ENCODE measurements at regions not wholly inside any gene's neighbourhood (a gene's known extent, or its start where the extent isn't known, plus 50 kb on each side); places are given as distances from the start of the nearest gene placed in this dataset.
"Not testable (repeated sequence)": the region's sequence is repeated elsewhere in the genome, so short reads cannot be mapped to it uniquely, and the experiment has no call there.

- H3K4me1 ChIP-seq (ENCODE audit: control insufficient read depth in 2 of 2, insufficient read depth in 2 of 2, low read length in 2 of 2); H3K4me3 ChIP-seq (ENCODE audit: low read length in 2 of 2); H3K9me3 ChIP-seq (ENCODE audit: control insufficient read depth in 2 of 2, low read length in 2 of 2); H3K9ac ChIP-seq (ENCODE audit: low read depth in 1 of 2, low read length in 2 of 2); H3K27me3 ChIP-seq (ENCODE audit: control insufficient read depth in 2 of 2, insufficient read depth in 2 of 2, low read length in 2 of 2); H3K36me3 ChIP-seq (ENCODE audit: control insufficient read depth in 2 of 2, insufficient read depth in 2 of 2, low read length in 2 of 2); H3K27ac ChIP-seq (ENCODE audit: low read depth in 2 of 2, low read length in 2 of 2): not testable (repeated sequence)
Observed at GRCh38 chr2:163893444-163893843, 157.6 kb upstream of the FIGN start.

DNA sequence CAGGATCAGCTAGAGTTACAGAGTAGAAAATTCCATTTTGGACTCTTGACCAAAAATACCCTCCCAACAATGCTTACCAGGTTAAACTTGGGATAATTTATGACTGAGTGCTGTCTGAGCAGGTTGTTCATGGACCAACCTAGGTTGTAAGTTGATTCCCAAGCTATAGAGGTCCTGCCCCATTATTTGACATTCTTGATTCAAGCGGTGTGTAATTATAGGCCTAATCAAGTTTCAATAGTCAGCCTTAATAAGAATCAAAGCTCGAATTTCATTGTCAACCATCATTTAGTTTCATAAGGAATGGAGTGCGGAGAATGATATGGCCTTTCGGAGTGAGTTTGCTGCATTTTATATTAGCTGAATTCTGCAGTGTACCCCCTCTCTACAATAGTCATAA lies 152.8 kb upstream of the FIGN start:
- Histone ChIP-seq H3K27ac (ENCODE audit: low read depth in 2 of 2, low read length in 2 of 2) (no peak overlapping the region), H3K4me3 (ENCODE audit: low read length in 2 of 2) (no peak overlapping the region), H3K27me3 (ENCODE audit: control insufficient read depth in 2 of 2, insufficient read depth in 2 of 2, low read length in 2 of 2) (no peaks in the 10 kb centered on the region), H3K9ac (ENCODE audit: low read depth in 1 of 2, low read length in 2 of 2) (no peak overlapping the region), H3K4me1 (ENCODE audit: control insufficient read depth in 2 of 2, insufficient read depth in 2 of 2, low read length in 2 of 2) (no peaks in the 10 kb centered on the region), H3K36me3 (ENCODE audit: control insufficient read depth in 2 of 2, insufficient read depth in 2 of 2, low read length in 2 of 2) (no peaks in the 10 kb centered on the region), H3K9me3 (ENCODE audit: control insufficient read depth in 2 of 2, low read length in 2 of 2) (no peaks in the 10 kb centered on the region)

DNA sequence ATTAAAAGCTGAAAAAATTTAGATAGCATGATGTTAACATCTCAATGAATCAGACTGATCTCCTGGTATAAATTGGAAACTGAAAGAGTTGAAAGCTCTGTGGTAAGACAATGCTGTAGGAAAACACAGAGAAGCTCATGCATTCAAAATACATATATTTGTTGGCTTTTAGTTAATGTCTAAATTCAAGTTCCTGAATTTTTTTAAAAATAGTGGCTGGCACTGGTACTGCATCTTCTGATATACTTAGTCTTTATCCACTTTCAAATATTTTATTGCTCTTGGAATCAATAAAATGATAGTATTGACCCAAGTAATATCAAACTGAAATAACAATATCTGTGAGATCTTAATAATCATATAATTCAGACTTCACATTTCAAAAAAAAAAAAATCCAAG lies 151.4 kb upstream of the FIGN start:
- Histone ChIP-seq H3K27ac (ENCODE audit: low read depth in 2 of 2, low read length in 2 of 2) (no peak overlapping the region), H3K4me1 (ENCODE audit: control insufficient read depth in 2 of 2, insufficient read depth in 2 of 2, low read length in 2 of 2) (no peaks in the 10 kb centered on the region), H3K36me3 (ENCODE audit: control insufficient read depth in 2 of 2, insufficient read depth in 2 of 2, low read length in 2 of 2) (no peaks in the 10 kb centered on the region), H3K9me3 (ENCODE audit: control insufficient read depth in 2 of 2, low read length in 2 of 2) (no peaks in the 10 kb centered on the region), H3K27me3 (ENCODE audit: control insufficient read depth in 2 of 2, insufficient read depth in 2 of 2, low read length in 2 of 2) (no peaks in the 10 kb centered on the region), H3K9ac (ENCODE audit: low read depth in 1 of 2, low read length in 2 of 2) (no peak overlapping the region), H3K4me3 (ENCODE audit: low read length in 2 of 2) (no peak overlapping the region)

GRCh38 chr2:163884416-163884815 lies 148.6 kb upstream of the FIGN start:
- no peaks in the 10 kb centered on the region for H3K9me3 ChIP-seq (ENCODE audit: control insufficient read depth in 2 of 2, low read length in 2 of 2)
- no peaks in the 10 kb centered on the region for H3K4me1 ChIP-seq (ENCODE audit: control insufficient read depth in 2 of 2, insufficient read depth in 2 of 2, low read length in 2 of 2)
- no peaks in the 10 kb centered on the region for H3K27me3 ChIP-seq (ENCODE audit: control insufficient read depth in 2 of 2, insufficient read depth in 2 of 2, low read length in 2 of 2)
- H3K27ac ChIP-seq (ENCODE audit: low read depth in 2 of 2, low read length in 2 of 2): no peak overlapping the region
- H3K36me3 ChIP-seq (ENCODE audit: control insufficient read depth in 2 of 2, insufficient read depth in 2 of 2, low read length in 2 of 2): no peaks in the 10 kb centered on the region
- no peak overlapping the region for H3K9ac ChIP-seq (ENCODE audit: low read depth in 1 of 2, low read length in 2 of 2)
- no peak overlapping the region for H3K4me3 ChIP-seq (ENCODE audit: low read length in 2 of 2)

DNA sequence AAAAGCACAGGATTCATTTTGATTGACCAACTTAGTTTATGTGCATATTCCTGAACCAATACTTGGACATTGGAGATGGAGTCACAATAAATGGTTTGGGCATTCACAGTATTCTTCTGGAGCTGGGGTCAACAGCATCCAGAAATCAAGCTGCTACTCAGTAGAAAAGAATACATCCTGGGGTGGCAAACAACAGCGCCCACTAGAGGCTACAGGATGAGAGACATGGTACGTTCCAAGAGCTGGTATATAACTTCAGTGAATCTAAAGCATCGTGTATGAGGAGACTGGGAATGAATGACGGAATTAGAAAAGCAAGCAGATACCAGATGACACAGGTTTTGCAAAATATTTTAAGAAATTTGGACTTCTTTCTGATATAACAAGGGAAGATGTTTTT lies 142.9 kb upstream of the FIGN start:
- Histone ChIP-seq H3K27ac (ENCODE audit: low read depth in 2 of 2, low read length in 2 of 2) (no peak overlapping the region), H3K9me3 (ENCODE audit: control insufficient read depth in 2 of 2, low read length in 2 of 2) (no peaks in the 10 kb centered on the region), H3K9ac (ENCODE audit: low read depth in 1 of 2, low read length in 2 of 2) (no peak overlapping the region), H3K4me1 (ENCODE audit: control insufficient read depth in 2 of 2, insufficient read depth in 2 of 2, low read length in 2 of 2) (no peaks in the 10 kb centered on the region), H3K4me3 (ENCODE audit: low read length in 2 of 2) (no peak overlapping the region), H3K27me3 (ENCODE audit: control insufficient read depth in 2 of 2, insufficient read depth in 2 of 2, low read length in 2 of 2) (no peaks in the 10 kb centered on the region), H3K36me3 (ENCODE audit: control insufficient read depth in 2 of 2, insufficient read depth in 2 of 2, low read length in 2 of 2) (no peaks in the 10 kb centered on the region)

DNA sequence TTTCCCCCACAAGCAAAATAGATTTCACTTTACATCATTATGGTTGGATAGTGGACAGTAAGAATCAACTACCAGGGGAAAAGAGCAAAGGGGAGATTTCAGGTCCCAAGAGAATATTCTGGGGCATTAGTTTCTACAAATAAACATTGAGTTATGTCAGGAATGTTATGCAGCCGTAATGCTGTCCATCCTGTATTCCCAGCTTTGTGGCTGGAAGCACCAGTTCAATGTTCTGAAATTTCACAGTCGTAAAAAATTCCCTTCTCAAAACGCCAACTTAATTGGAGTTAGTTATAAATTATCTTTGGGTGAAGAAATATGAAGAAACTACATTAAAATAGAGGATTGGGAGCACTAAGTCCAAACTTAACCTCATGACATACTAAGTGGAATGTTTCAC lies 141.5 kb upstream of the FIGN start:
- H3K9me3 ChIP-seq (ENCODE audit: control insufficient read depth in 2 of 2, low read length in 2 of 2): no peaks in the 10 kb centered on the region
- H3K9ac ChIP-seq (ENCODE audit: low read depth in 1 of 2, low read length in 2 of 2): no peak overlapping the region
- H3K4me3 ChIP-seq (ENCODE audit: low read length in 2 of 2): no peak overlapping the region
- H3K36me3 ChIP-seq (ENCODE audit: control insufficient read depth in 2 of 2, insufficient read depth in 2 of 2, low read length in 2 of 2): no peaks in the 10 kb centered on the region
- no peaks in the 10 kb centered on the region for H3K4me1 ChIP-seq (ENCODE audit: control insufficient read depth in 2 of 2, insufficient read depth in 2 of 2, low read length in 2 of 2)
- no peaks in the 10 kb centered on the region for H3K27me3 ChIP-seq (ENCODE audit: control insufficient read depth in 2 of 2, insufficient read depth in 2 of 2, low read length in 2 of 2)
- H3K27ac ChIP-seq (ENCODE audit: low read depth in 2 of 2, low read length in 2 of 2): no peak overlapping the region

DNA sequence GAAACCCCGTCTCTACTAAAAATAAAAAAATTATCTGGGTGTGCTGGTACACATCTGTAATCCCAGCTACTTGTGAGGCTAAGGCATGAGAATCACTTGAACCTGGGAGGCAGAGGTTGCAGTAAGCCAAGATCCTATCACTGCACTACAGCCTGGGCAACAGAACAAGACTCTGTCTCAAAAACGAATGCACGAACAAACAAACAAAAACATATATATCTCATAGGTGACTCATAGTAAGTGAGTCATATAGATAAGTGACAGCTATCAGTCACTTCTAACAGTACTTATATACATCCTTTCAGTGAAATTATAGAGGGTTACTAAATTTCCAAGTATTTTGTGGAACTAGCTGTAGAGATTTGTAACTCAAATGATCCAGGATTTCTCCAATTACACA lies 127.3 kb upstream of the FIGN start:
- no peaks in the 10 kb centered on the region for H3K9me3 ChIP-seq (ENCODE audit: control insufficient read depth in 2 of 2, low read length in 2 of 2)
- H3K4me3 ChIP-seq (ENCODE audit: low read length in 2 of 2): no peak overlapping the region
- H3K4me1 ChIP-seq (ENCODE audit: control insufficient read depth in 2 of 2, insufficient read depth in 2 of 2, low read length in 2 of 2): no peaks in the 10 kb centered on the region
- no peak overlapping the region for H3K9ac ChIP-seq (ENCODE audit: low read depth in 1 of 2, low read length in 2 of 2)
- no peak overlapping the region for H3K27ac ChIP-seq (ENCODE audit: low read depth in 2 of 2, low read length in 2 of 2)
- H3K27me3 ChIP-seq (ENCODE audit: control insufficient read depth in 2 of 2, insufficient read depth in 2 of 2, low read length in 2 of 2): no peaks in the 10 kb centered on the region
- no peaks in the 10 kb centered on the region for H3K36me3 ChIP-seq (ENCODE audit: control insufficient read depth in 2 of 2, insufficient read depth in 2 of 2, low read length in 2 of 2)

DNA sequence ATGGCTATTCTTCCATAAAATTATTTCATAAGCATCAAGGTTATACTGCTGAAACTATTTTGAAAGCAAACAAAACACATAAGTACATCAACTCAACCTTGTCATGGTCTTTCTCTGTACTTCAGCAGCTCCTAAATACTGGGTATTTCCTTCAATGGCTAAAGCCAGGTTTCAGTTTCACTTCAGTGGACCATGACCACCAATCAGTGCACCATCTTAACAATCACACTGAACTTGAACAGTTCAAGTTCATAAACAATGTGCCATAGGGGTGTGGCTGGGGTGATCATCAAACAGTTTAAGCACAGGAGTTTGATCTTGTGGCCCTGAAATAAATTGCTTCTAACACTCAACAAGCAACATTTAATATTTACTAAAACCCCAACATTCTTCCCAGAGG lies 124.1 kb upstream of the FIGN start:
- Histone ChIP-seq H3K4me3 (ENCODE audit: low read length in 2 of 2) (no peak overlapping the region), H3K9ac (ENCODE audit: low read depth in 1 of 2, low read length in 2 of 2) (no peak overlapping the region), H3K36me3 (ENCODE audit: control insufficient read depth in 2 of 2, insufficient read depth in 2 of 2, low read length in 2 of 2) (no peaks in the 10 kb centered on the region), H3K4me1 (ENCODE audit: control insufficient read depth in 2 of 2, insufficient read depth in 2 of 2, low read length in 2 of 2) (no peaks in the 10 kb centered on the region), H3K27ac (ENCODE audit: low read depth in 2 of 2, low read length in 2 of 2) (no peak overlapping the region), H3K9me3 (ENCODE audit: control insufficient read depth in 2 of 2, low read length in 2 of 2) (no peaks in the 10 kb centered on the region), H3K27me3 (ENCODE audit: control insufficient read depth in 2 of 2, insufficient read depth in 2 of 2, low read length in 2 of 2) (no peaks in the 10 kb centered on the region)

GRCh38 chr2:163856941-163857340 lies 121.1 kb upstream of the FIGN start:
- no peak overlapping the region for H3K4me3 ChIP-seq (ENCODE audit: low read length in 2 of 2)
- H3K36me3 ChIP-seq (ENCODE audit: control insufficient read depth in 2 of 2, insufficient read depth in 2 of 2, low read length in 2 of 2): no peaks in the 10 kb centered on the region
- H3K27ac ChIP-seq (ENCODE audit: low read depth in 2 of 2, low read length in 2 of 2): no peak overlapping the region
- H3K9ac ChIP-seq (ENCODE audit: low read depth in 1 of 2, low read length in 2 of 2): no peak overlapping the region
- H3K27me3 ChIP-seq (ENCODE audit: control insufficient read depth in 2 of 2, insufficient read depth in 2 of 2, low read length in 2 of 2): no peaks in the 10 kb centered on the region
- H3K9me3 ChIP-seq (ENCODE audit: control insufficient read depth in 2 of 2, low read length in 2 of 2): no peaks in the 10 kb centered on the region
- H3K4me1 ChIP-seq (ENCODE audit: control insufficient read depth in 2 of 2, insufficient read depth in 2 of 2, low read length in 2 of 2): no peaks in the 10 kb centered on the region

DNA sequence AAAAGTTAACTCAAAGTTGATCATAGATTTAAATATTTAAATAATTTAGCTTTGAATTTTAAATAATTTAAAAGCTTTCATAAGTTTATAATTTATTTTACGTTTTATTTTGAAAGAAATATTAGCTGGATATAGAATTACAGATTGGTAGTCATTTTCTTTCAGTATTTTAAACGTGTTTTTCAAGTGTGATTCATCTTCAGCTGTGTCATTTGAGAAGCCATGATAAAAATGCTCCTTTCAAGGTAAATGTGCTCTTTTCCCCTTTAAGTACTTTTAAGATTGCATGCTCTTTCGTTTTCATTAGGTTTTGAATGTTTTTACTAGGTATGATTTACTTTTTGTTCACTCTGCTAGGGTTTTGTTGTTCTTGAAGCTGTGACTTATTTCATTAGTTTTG lies 116.8 kb upstream of the FIGN start:
- Histone ChIP-seq H3K4me3 (ENCODE audit: low read length in 2 of 2) (no peak overlapping the region), H3K9me3 (ENCODE audit: control insufficient read depth in 2 of 2, low read length in 2 of 2) (no peaks in the 10 kb centered on the region), H3K27me3 (ENCODE audit: control insufficient read depth in 2 of 2, insufficient read depth in 2 of 2, low read length in 2 of 2) (no peaks in the 10 kb centered on the region), H3K4me1 (ENCODE audit: control insufficient read depth in 2 of 2, insufficient read depth in 2 of 2, low read length in 2 of 2) (no peaks in the 10 kb centered on the region), H3K27ac (ENCODE audit: low read depth in 2 of 2, low read length in 2 of 2) (no peak overlapping the region), H3K9ac (ENCODE audit: low read depth in 1 of 2, low read length in 2 of 2) (no peak overlapping the region), H3K36me3 (ENCODE audit: control insufficient read depth in 2 of 2, insufficient read depth in 2 of 2, low read length in 2 of 2) (no peaks in the 10 kb centered on the region)

DNA sequence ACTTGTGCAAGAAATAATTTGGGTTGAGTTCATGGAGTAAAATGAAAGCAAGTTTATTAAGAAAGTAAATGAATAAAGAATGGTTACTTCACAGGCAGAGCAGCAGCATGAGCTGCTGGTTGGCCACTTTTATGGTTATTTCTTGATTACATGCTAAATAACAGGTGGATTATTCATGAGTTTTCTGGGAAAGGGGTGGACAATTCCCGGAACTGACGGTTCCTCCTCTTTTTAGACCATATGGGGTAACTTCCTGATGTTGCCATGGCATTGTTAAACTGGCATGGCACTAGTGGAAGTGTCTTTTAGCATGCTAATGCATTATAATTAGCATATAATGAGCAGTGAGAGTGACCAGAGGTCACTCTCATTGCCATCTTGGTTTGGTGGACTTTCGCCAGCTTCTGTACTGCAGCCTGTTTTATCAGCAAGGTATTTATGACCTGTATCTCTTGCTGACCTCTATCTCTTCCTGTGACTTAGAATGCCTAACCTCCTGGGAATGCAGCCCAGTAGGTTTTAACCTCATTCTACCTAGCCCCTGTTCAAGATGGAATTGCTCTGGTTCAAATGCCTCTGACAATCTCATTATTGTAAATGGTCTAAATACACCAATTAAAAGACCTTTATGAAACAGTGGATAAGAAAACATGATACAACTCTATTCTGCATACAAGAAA lies 114.1 kb upstream of the FIGN start:
- H3K4me1 ChIP-seq (ENCODE audit: control insufficient read depth in 2 of 2, insufficient read depth in 2 of 2, low read length in 2 of 2): no peaks in the 10 kb centered on the region
- no peaks in the 10 kb centered on the region for H3K27me3 ChIP-seq (ENCODE audit: control insufficient read depth in 2 of 2, insufficient read depth in 2 of 2, low read length in 2 of 2)
- no peak overlapping the region for H3K9ac ChIP-seq (ENCODE audit: low read depth in 1 of 2, low read length in 2 of 2)
- no peak overlapping the region for H3K27ac ChIP-seq (ENCODE audit: low read depth in 2 of 2, low read length in 2 of 2)
- no peaks in the 10 kb centered on the region for H3K9me3 ChIP-seq (ENCODE audit: control insufficient read depth in 2 of 2, low read length in 2 of 2)
- no peaks in the 10 kb centered on the region for H3K36me3 ChIP-seq (ENCODE audit: control insufficient read depth in 2 of 2, insufficient read depth in 2 of 2, low read length in 2 of 2)
- no peak overlapping the region for H3K4me3 ChIP-seq (ENCODE audit: low read length in 2 of 2)
